CD4-positive, alpha-beta T cell (primary cell): ENCODE measurements at regions not wholly inside any gene's neighbourhood (a gene's known extent, or its start where the extent isn't known, plus 50 kb on each side); places are given as distances from the start of the nearest gene placed in this dataset.

Experiments
- ATAC-seq: fragments of 200-7000 bp; cut with Tn5 transposase; one replicate; pipeline ENCODE4 v1.10.0; 2022; ENCODE audit warnings: mild to moderate bottlenecking; ENCODE audit not compliant: poor library complexity
- CTCF ChIA-PET: fragments of 350-600 bp; sonication (Branson Sonifier 250); formaldehyde crosslinking; loops from one replicate; lab custom pipeline; 2021; ENCODE audit warnings: antibody characterized with exemption, inconsistent platforms; lab: Charles Lee
- POLR2A ChIA-PET: fragments of 350-600 bp; sonication (Branson Sonifier 250); formaldehyde crosslinking; loops from one replicate; lab custom pipeline; 2021; ENCODE audit warnings: antibody characterized with exemption, inconsistent platforms; lab: Charles Lee
- DNase-seq, 14 experiments: peaks; one replicate each; pipeline ENCODE4 v3.0.0-alpha.2; 2013 to 2020; ENCODE audit warnings: mixed read lengths in 2 of 14
- H3K27ac ChIP-seq, 2 donors: one replicate each; pipeline versions ENCODE4 v1.5.1 to v1.7.0; 2013; ENCODE audit warnings: low read length in 2 of 2, low read depth in 1 of 2, mild to moderate bottlenecking in 1 of 2
- H3K27me3 ChIP-seq, 2 experiments: 1 replicate in 1 of 2; 2 replicates in 1 of 2; pipeline versions ENCODE4 v1.6.1 to v1.7.0; 2013; ENCODE audit warnings: low read length in 2 of 2, control low read depth in 1 of 2, mild to moderate bottlenecking in 1 of 2, moderate library complexity in 1 of 2; ENCODE audit not compliant: insufficient read depth in 2 of 2, control insufficient read depth in 1 of 2
- H3K36me3 ChIP-seq: one replicate; pipeline ENCODE4 v1.6.1; 2013; ENCODE audit warnings: low read length, control low read depth; ENCODE audit not compliant: insufficient read depth
- H3K4me1 ChIP-seq: one replicate; pipeline ENCODE4 v1.6.1; 2013; ENCODE audit warnings: low read length, control low read depth; ENCODE audit not compliant: insufficient read depth
- H3K4me3 ChIP-seq: one replicate; pipeline ENCODE4 v1.5.1; 2013; ENCODE audit warnings: mild to moderate bottlenecking, low read length, moderate library complexity
- H3K9me3 ChIP-seq, 2 experiments: 1 replicate in 1 of 2; 2 replicates in 1 of 2; pipeline versions ENCODE4 v1.6.1 to v1.7.0; 2013; ENCODE audit warnings: low read length in 2 of 2, mild to moderate bottlenecking in 2 of 2, control low read depth in 1 of 2, moderate library complexity in 1 of 2; ENCODE audit not compliant: control insufficient read depth in 1 of 2, insufficient read depth in 1 of 2
- H3K27ac Mint-ChIP-seq: one replicate; pipeline ENCODE4 v1.8.0; 2020; ENCODE audit warnings: mixed read lengths
- H3K27me3 Mint-ChIP-seq: one replicate; pipeline ENCODE4 v1.8.0; 2021; ENCODE audit warnings: mixed read lengths
- H3K36me3 Mint-ChIP-seq: one replicate; pipeline ENCODE4 v1.8.0; 2021; ENCODE audit warnings: low read depth, mixed read lengths
- H3K4me1 Mint-ChIP-seq: one replicate; pipeline ENCODE4 v1.8.0; 2021; ENCODE audit warnings: low read depth, mixed read lengths
- H3K4me3 Mint-ChIP-seq: one replicate; pipeline ENCODE4 v1.8.0; 2020; ENCODE audit warnings: mild to moderate bottlenecking, mixed read lengths
- H3K9me3 Mint-ChIP-seq: one replicate; pipeline ENCODE4 v1.8.0; 2020; ENCODE audit warnings: mixed read lengths
- intact Hi-C, 2 experiments: fragments of 100-400 bp; cut with DNase I in 1 of 2; cut with micrococcal nuclease in 1 of 2; formaldehyde crosslinking; loops; one replicate each; pipeline versions ENCODE4 v1.15.1 to v1.9.0; 2023 to 2025; cut with DNase I, micrococcal nuclease
- TF ChIP-seq, protein P1 (sequence below): fragments of 200-600 bp; IDR thresholded peaks from one replicate; pipeline ENCODE4 v1.8.0; 2022; ENCODE audit warnings: antibody characterized with exemption, mild to moderate bottlenecking

GRCh38 chr1:4330805-4331766 lies 323.3 kb upstream of the AJAP1 start:
- Histone ChIP-seq H3K27ac (no peak overlapping the region), H3K4me3 (no peak overlapping the region), H3K36me3 (no peaks in the 10 kb centered on the region), H3K9me3 (peaks cover 0 to 17% of the 10 kb centered on the region in 2 experiments), H3K4me1 (no peaks in the 10 kb centered on the region), H3K27me3 (no peaks in the 10 kb centered on the region)
- Mint-ChIP-seq H3K27me3 (peaks cover 27% of the 10 kb centered on the region), H3K4me1 (no peaks in the 10 kb centered on the region), H3K27ac (no peak overlapping the region), H3K9me3 (no peaks in the 10 kb centered on the region), H3K36me3 (no peaks in the 10 kb centered on the region), H3K4me3 (no peak overlapping the region)
- CTCF ChIA-PET = no interaction called here
- TF ChIP-seq, protein P1, sequence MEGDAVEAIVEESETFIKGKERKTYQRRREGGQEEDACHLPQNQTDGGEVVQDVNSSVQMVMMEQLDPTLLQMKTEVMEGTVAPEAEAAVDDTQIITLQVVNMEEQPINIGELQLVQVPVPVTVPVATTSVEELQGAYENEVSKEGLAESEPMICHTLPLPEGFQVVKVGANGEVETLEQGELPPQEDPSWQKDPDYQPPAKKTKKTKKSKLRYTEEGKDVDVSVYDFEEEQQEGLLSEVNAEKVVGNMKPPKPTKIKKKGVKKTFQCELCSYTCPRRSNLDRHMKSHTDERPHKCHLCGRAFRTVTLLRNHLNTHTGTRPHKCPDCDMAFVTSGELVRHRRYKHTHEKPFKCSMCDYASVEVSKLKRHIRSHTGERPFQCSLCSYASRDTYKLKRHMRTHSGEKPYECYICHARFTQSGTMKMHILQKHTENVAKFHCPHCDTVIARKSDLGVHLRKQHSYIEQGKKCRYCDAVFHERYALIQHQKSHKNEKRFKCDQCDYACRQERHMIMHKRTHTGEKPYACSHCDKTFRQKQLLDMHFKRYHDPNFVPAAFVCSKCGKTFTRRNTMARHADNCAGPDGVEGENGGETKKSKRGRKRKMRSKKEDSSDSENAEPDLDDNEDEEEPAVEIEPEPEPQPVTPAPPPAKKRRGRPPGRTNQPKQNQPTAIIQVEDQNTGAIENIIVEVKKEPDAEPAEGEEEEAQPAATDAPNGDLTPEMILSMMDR = no peak
- ATAC-seq (no peak), DNase-seq (no peak)
- intact Hi-C loops = no loop called here
- POLR2A ChIA-PET = no interaction called here

GRCh38 chr1:4331767-4332163 lies 322.6 kb upstream of the AJAP1 start:
- Histone ChIP-seq H3K27ac (no peak overlapping the region), H3K36me3 (no peaks in the 10 kb centered on the region), H3K4me1 (no peaks in the 10 kb centered on the region), H3K27me3 (no peaks in the 10 kb centered on the region), H3K9me3 (peaks cover 0 to 17% of the 10 kb centered on the region in 2 experiments), H3K4me3 (no peak overlapping the region)
- Mint-ChIP-seq H3K27ac (no peak overlapping the region), H3K4me3 (no peak overlapping the region), H3K4me1 (no peaks in the 10 kb centered on the region), H3K27me3 (peaks cover 27% of the 10 kb centered on the region), H3K9me3 (no peaks in the 10 kb centered on the region), H3K36me3 (no peaks in the 10 kb centered on the region)
- POLR2A ChIA-PET = no interaction called here
- intact Hi-C loops = no loop called here
- TF ChIP-seq, protein P1 = no peak
- CTCF ChIA-PET = no interaction called here
- DNase-seq (no peak), ATAC-seq (no peak)

DNA sequence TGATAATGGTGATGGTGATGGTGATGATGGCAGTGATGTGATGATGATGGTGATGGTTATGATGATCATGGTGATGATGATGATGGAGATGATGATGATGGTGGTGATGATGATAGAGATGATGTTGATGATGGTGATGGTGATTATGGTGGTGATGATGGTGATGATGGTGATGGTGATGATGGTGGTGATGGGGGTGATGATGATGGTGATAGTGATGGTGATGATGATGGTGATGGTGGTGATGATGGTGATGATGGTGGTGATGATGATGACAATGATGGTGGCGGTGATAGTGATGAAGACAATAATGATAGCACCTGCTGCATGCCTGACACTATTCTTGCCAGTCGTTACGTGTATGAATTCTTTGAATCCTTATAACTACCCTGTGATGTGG lies 317.9 kb upstream of the AJAP1 start:
- intact Hi-C loops = no loop called here
- TF ChIP-seq, protein P1 = no peak
- peaks cover 6% of the 10 kb centered on the region for H3K27me3 Mint-ChIP-seq
- Histone ChIP-seq H3K27ac (no peak overlapping the region), H3K4me3 (no peak overlapping the region), H3K4me1 (no peaks in the 10 kb centered on the region), H3K9me3 (peaks cover 0 to 17% of the 10 kb centered on the region in 2 experiments), H3K27me3 (peaks cover 0 to 2% of the 10 kb centered on the region in 2 experiments), H3K36me3 (no peaks in the 10 kb centered on the region)
- no peak overlapping the region for H3K4me3 Mint-ChIP-seq
- H3K36me3 Mint-ChIP-seq = no peaks in the 10 kb centered on the region
- ChIA-PET CTCF (no interaction called here), POLR2A (no interaction called here)
- H3K9me3 Mint-ChIP-seq = no peaks in the 10 kb centered on the region
- H3K4me1 Mint-ChIP-seq = no peaks in the 10 kb centered on the region
- no peak for ATAC-seq
- DNase-seq = no peak
- no peak overlapping the region for H3K27ac Mint-ChIP-seq
